NCI-H2081 (cell line): ENCODE measurements at regions not wholly inside any gene's neighbourhood (a gene's known extent, or its start where the extent isn't known, plus 50 kb on each side); places are given as distances from the start of the nearest gene placed in this dataset.

ENCODE experiments used
- DNase-seq, 2 experiments: peaks; one replicate each; lab custom pipeline; 2025; lab: John Stamatoyannopoulos, UW

- DNase-seq = no peak
These were observed 94.6 kb downstream of the F11 start for GRCh38 chr4:186360551-186360950.

GRCh38 chr4:186351668-186352194 lies 85.7 kb downstream of the F11 start:
- DNase-seq = peak; percentile 51 to 87

GRCh38 chr4:186348433-186348832 lies 82.4 kb downstream of the F11 start:
- peak in 1 of 2 experiments; percentile 37 for DNase-seq

- no peak for DNase-seq
These were observed 81.8 kb downstream of the F11 start for GRCh38 chr4:186347743-186348142.

- DNase-seq = no peak
These were observed 79.2 kb downstream of the F11 start for GRCh38 chr4:186345184-186345583.

GRCh38 chr4:186342582-186342981 lies 76.6 kb downstream of the F11 start:
- DNase-seq = no peak

GRCh38 chr4:186341655-186342054 lies 75.7 kb downstream of the F11 start:
- DNase-seq = no peak
